Esophagus mucosa (tissue), 1 donor: ENCODE measurements at regions not wholly inside any gene's neighbourhood (a gene's known extent, or its start where the extent isn't known, plus 50 kb on each side); places are given as distances from the start of the nearest gene placed in this dataset.

Source experiments
- ATAC-seq: fragments of 200-7000 bp; cut with Tn5 transposase; one replicate; pipeline ENCODE4 v1.9.1; 2020
- donor health status: DM: yes; HTN: yes; CAD: no.

GRCh38 chr9:115913696-115914095 lies 239.9 kb upstream of the PAPPA start:
- ATAC-seq = no peak

- ATAC-seq = no peak
Measured at GRCh38 chr9:115914291-115914690, 239.3 kb upstream of the PAPPA start.

GRCh38 chr9:115921301-115921700 lies 232.3 kb upstream of the PAPPA start:
- ATAC-seq = no peak

DNA sequence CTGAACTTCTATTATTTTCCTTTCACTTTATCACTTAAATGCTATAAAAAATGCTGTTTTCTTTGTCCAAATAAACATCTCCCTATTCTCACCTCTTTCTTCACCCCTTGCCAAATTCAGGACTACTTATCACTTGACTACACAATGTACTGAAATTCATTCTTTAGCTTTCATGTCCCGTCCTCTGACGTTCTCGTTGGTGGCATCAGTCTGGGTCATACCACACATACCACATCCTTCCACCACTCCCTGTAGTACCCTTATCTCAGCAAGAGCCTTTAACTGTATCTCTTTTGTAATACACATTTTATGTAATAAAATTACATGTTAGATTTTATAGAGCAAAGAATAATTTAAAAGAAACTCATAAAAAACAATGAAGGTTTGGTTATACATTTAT lies 231.1 kb upstream of the PAPPA start:
- ATAC-seq = no peak

- no peak for ATAC-seq
Measured at GRCh38 chr9:115923410-115923809, 230.2 kb upstream of the PAPPA start.

- ATAC-seq = no peak
Measured at GRCh38 chr9:115923903-115924668, 229.5 kb upstream of the PAPPA start.

DNA sequence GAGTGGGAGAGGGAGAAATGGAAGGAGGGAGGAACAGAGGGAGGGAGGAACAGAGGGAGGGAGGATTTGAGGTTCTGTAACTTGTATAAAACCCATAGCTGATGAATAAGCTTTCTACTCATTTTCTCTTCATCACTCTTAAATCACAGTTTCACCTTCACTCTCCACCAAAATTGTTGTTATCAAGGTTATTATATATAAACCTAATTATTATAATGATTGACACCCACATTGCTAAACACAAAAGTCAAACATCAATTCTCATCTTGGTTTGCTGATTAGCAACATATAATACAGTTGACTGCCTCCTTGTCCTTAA lies 229.0 kb upstream of the PAPPA start:
- no peak for ATAC-seq

- ATAC-seq = peak; percentile 95
Measured at GRCh38 chr9:115925424-115925823, 228.2 kb upstream of the PAPPA start.

DNA sequence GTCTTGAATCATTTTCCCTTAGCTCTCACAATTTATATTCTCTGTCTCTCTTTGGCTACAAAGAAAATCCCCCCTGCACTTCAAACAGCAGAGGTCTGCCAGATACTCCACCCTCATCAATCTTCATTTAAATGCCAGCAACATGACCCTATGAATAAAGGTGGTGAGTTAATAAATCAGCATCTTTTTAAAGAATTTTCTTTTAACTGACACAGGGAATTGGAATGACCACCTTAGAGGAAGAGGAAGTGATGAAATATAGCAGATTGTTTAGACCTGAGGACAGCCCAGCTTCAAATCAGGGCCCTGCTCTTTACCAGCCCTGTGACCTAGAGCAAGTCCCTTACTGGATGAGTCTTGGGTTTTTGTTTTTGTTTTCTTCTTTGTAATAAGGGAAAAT lies 223.1 kb upstream of the PAPPA start:
- no peak for ATAC-seq

GRCh38 chr9:115938479-115938878 lies 215.1 kb upstream of the PAPPA start:
- ATAC-seq = no peak

GRCh38 chr9:115939065-115939765 lies 214.4 kb upstream of the PAPPA start:
- no peak for ATAC-seq

DNA sequence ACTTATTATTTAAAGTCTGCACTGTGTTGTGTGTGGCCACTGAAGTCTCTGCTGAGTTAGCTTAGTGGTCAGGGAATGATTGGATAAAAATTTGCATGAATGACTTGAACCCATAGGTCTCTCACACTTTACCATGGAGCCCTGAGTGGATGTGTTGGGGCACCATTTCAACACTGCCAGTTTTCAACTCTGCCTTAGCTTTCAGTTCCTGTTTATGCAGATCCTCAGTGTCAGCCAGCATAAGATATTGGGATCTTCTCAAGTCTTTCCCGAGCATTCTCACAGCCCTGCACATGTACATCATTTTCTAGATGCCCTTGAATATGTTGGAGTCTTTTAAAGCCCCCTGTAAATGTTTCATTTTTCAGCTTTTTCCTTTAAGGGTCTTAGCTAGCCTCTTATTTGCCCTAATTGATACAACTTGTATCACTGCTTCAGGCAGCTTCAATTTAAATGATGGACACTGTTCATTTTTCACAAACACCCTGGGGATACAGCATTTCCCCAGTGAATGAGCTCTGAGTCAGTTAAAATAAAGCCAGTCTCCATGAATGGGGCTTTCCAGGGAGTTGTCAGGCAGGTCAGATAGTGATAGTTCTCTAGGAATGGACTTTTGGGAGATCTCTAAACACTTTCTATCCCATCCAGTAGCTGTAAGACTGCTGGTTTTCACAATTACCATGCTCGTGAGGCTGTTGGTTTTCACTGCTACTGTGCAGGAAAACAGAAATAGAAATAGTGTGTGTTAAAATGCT lies 211.9 kb upstream of the PAPPA start:
- no peak for ATAC-seq

DNA sequence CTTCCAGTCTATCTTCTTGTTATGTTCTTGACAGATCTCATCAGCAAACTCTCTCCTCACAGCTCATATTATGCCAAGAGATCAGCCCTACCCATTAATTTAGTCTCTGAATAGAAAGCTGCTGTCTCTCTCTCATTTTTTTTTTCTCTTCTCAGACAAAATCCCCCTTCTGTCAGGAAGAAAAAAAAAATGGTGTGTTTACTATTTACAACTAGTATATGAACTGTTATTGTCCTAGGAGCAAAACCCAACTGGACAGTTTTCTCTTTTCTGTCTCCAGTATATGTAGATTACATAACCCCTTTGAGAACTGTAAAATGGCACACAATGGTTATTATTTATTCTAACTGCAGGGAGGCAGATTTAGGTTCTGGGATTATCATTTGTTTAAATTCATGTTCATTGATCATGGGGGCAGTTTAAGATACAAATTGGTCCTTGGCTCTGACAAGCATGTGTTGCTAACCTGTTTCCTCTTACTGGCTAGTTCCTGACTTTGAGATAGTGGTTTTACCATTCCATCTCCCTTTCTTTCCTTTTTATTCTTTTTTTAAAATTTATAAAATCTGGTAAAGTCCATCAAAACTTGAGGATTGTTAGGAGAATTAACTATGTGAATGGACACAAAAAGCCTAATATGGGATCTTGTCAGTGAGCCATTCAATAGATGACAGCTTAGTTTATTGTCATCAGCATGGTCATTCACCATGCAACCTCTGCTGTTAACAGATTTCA lies 210.0 kb upstream of the PAPPA start:
- no peak for ATAC-seq

- peak; percentile 94 for ATAC-seq
Measured at GRCh38 chr9:115944166-115944948, 209.2 kb upstream of the PAPPA start.

GRCh38 chr9:115945009-115945431 lies 208.6 kb upstream of the PAPPA start:
- ATAC-seq = no peak

DNA sequence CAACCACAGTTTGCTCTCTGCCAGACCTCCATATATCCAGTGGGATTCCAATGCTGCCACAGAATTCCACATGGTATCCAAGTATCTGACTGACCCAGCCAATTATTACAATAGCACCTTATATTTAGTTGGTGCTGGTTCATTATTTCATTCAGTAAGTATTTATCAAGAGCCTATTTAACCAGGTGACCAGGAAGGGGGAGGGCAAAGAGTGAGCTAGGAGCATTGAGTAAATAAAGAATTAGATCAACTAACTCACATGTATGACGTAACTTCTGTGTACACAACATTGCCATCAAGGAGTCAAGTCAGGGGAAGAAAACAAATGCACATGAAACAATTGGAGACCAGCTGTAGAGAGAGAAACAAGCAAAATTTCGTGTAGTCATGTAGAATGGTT lies 207.1 kb upstream of the PAPPA start:
- ATAC-seq = peak; percentile 20

DNA sequence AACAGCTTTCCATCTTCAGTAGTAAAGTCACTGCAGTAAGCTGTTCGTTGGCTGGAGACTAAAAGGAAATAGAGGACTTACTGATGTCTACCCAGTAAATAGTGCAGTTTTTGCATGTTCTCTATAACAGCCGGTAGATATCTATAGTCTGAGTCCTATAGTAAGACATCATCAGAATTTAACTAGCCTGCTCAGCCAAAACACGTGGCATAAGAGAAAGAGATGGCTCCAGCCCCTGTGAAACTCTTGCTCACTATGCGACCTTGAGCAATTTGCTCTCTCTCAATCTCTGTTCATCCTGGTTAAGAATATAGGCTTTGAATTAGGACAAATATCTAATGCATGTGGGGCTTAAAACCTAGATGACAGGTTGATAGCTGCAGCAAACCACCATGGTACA lies 201.6 kb upstream of the PAPPA start:
- no peak for ATAC-seq

- ATAC-seq = no peak
Measured at GRCh38 chr9:115952430-115953292, 200.9 kb upstream of the PAPPA start.

DNA sequence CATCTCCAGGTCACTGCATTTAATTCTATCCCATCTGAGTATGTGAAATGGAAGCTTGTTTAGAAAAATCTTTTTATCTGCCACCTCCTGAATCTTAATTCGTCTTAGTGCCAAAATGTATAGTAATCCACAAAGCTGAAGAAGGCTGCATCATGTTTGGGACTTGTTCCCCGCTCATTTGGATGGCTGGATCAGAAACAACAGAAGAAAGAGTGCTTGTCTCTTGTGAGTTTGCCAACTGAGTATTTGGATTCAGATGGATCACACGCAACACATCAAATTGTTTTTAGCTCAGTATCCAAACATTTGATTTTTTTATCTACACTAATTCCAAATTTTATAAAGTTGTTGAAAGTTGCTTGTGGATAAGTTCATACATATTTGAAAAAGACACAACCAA lies 197.2 kb upstream of the PAPPA start:
- ATAC-seq = no peak

GRCh38 chr9:115957585-115957984 lies 196.0 kb upstream of the PAPPA start:
- ATAC-seq = no peak

- no peak for ATAC-seq
Measured at GRCh38 chr9:115964710-115965347, 188.8 kb upstream of the PAPPA start.
